ENCODE measurements at regions not wholly inside any gene's neighbourhood (a gene's known extent, or its start where the extent isn't known, plus 50 kb on each side); places are given as distances from the start of the nearest gene placed in this dataset.

GRCh38 chr9:108536836-108537601 lies 318.8 kb downstream of the ACTL7B start:
- Histone ChIP-seq H3K4me2 (no peak overlapping the region), H3K9me2 (replicated peaks; ENCODE audit: insufficient read depth) (no peaks in the 10 kb centered on the region), H3K27ac (no peak overlapping the region), H3K4me1 (ENCODE audit: insufficient read depth) (no peaks in the 10 kb centered on the region), H3K9me3 (ENCODE audit: low read depth) (no peaks in the 10 kb centered on the region), H2AFZ (no peak overlapping the region), H4K20me1 (ENCODE audit: insufficient read depth, poor library complexity, severe bottlenecking) (no peaks in the 10 kb centered on the region), H3K27me3 (no peaks in the 10 kb centered on the region), H3K79me2 (no peaks in the 10 kb centered on the region), H3K36me3 (replicated peaks; ENCODE audit: insufficient read depth, low read depth) (no peaks in the 10 kb centered on the region), H3K4me3 (no peak overlapping the region)
- TF ChIP-seq EZH2 (IDR thresholded peaks at IDR 0.05; ENCODE audit: borderline replicate concordance), result no peak
- TF ChIP-seq EZH2phosphoT487 (IDR thresholded peaks at IDR 0.05; ENCODE audit: low read depth, severe bottlenecking, unreplicated experiment), result no peak
- no peak for TF ChIP-seq CTCF (IDR thresholded peaks at IDR 0.05; ENCODE audit: poor library complexity)
- DNase-seq (ENCODE audit: low spot score), result no peak
- 90% methylated on average over 2 of the region's 2 CpGs for whole genome bisulfite sequencing (ENCODE audit: low lambda C conversion rate, missing lambda C conversion rate)

GRCh38 chr9:108535526-108535925 lies 320.3 kb downstream of the ACTL7B start:
- no peak overlapping the region for H3K4me2 ChIP-seq
- H2AFZ ChIP-seq, result no peak overlapping the region
- no peak overlapping the region for H3K27ac ChIP-seq
- no peaks in the 10 kb centered on the region for H4K20me1 ChIP-seq (ENCODE audit: insufficient read depth, poor library complexity, severe bottlenecking)
- H3K36me3 ChIP-seq (replicated peaks; ENCODE audit: insufficient read depth, low read depth), result no peaks in the 10 kb centered on the region
- H3K9me3 ChIP-seq (ENCODE audit: low read depth), result no peaks in the 10 kb centered on the region
- H3K9me2 ChIP-seq (replicated peaks; ENCODE audit: insufficient read depth), result no peaks in the 10 kb centered on the region
- H3K4me3 ChIP-seq, result no peak overlapping the region
- 87% methylated on average over 3 of the region's 3 CpGs for WGBS (ENCODE audit: low lambda C conversion rate, missing lambda C conversion rate)
- H3K79me2 ChIP-seq, result no peaks in the 10 kb centered on the region
- no peaks in the 10 kb centered on the region for H3K27me3 ChIP-seq
- TF ChIP-seq CTCF (IDR thresholded peaks at IDR 0.05; ENCODE audit: poor library complexity) (peak; percentile 27), EZH2 (IDR thresholded peaks at IDR 0.05; ENCODE audit: borderline replicate concordance) (no peak)
- DNase-seq (ENCODE audit: low spot score), result no peak
- no peaks in the 10 kb centered on the region for H3K4me1 ChIP-seq (ENCODE audit: insufficient read depth)

- H3K27me3 ChIP-seq, result no peaks in the 10 kb centered on the region
Observed at GRCh38 chr9:108534741-108535140, 321.0 kb downstream of the ACTL7B start.

More at GRCh38 chr9:108534741-108535140, 321.0 kb downstream of the ACTL7B start:
- Histone ChIP-seq H3K9me3 (ENCODE audit: low read depth) (no peaks in the 10 kb centered on the region), H4K20me1 (ENCODE audit: insufficient read depth, poor library complexity, severe bottlenecking) (no peaks in the 10 kb centered on the region), H2AFZ (no peak overlapping the region), H3K27ac (no peak overlapping the region), H3K79me2 (no peaks in the 10 kb centered on the region), H3K4me3 (no peak overlapping the region), H3K4me1 (ENCODE audit: insufficient read depth) (no peaks in the 10 kb centered on the region), H3K36me3 (replicated peaks; ENCODE audit: insufficient read depth, low read depth) (no peaks in the 10 kb centered on the region), H3K4me2 (no peak overlapping the region), H3K9me2 (replicated peaks; ENCODE audit: insufficient read depth) (no peaks in the 10 kb centered on the region)
- DNase-seq (ENCODE audit: low spot score), result no peak
- 64% methylated on average over 2 of the region's 2 CpGs for WGBS (ENCODE audit: low lambda C conversion rate, missing lambda C conversion rate)
- TF ChIP-seq EZH2 (IDR thresholded peaks at IDR 0.05; ENCODE audit: borderline replicate concordance) (no peak), EZH2phosphoT487 (IDR thresholded peaks at IDR 0.05; ENCODE audit: low read depth, severe bottlenecking, unreplicated experiment) (no peak), CTCF (IDR thresholded peaks at IDR 0.05; ENCODE audit: poor library complexity) (no peak)
